Thyroid gland (tissue), 4 donors: ENCODE measurements at regions not wholly inside any gene's neighbourhood (a gene's known extent, or its start where the extent isn't known, plus 50 kb on each side); places are given as distances from the start of the nearest gene placed in this dataset.

Experiments
- DNase-seq, 2 donors: peaks; one replicate each; pipeline ENCODE4 v3.0.0-alpha.2; 2019
- H3K27ac ChIP-seq, 3 donors: fragments of 200-600 bp; sonication (generic); 1 replicate in 2 of 3; 2 replicates in 1 of 3; pipeline ENCODE4 v1.5.1; 2016 to 2019; ENCODE audit warnings: mild to moderate bottlenecking in 1 of 3, moderate library complexity in 1 of 3
- H3K27me3 ChIP-seq: fragments of 200-600 bp; sonication (generic); one replicate; pipeline ENCODE4 v1.5.1; 2019
- H3K36me3 ChIP-seq, 2 donors: fragments of 200-600 bp; sonication (generic); one replicate each; pipeline ENCODE4 v1.5.1; 2016 to 2019
- H3K4me1 ChIP-seq, 2 donors: fragments of 200-600 bp; sonication (generic); one replicate each; pipeline ENCODE4 v1.5.1; 2017 to 2019
- H3K4me3 ChIP-seq, 3 donors: fragments of 200-600 bp; sonication (generic); replicated peaks in 1 of 3; 1 replicate in 2 of 3; 2 replicates in 1 of 3; pipeline ENCODE4 v1.5.1; 2016; ENCODE audit warnings: mild to moderate bottlenecking in 1 of 3
- H3K9me3 ChIP-seq: fragments of 200-600 bp; sonication (generic); one replicate; pipeline ENCODE4 v1.5.1; 2017
- CTCF ChIP-seq, 6 experiments: fragments of 200-600 bp in 3 of 6; fragments of 450-650 bp in 3 of 6; sonication (generic) in 3 of 6; IDR thresholded peaks; one replicate each; pipeline ENCODE4 v1.5.1; 2016 to 2019; ENCODE audit warnings: antibody characterized with exemption in 6 of 6, mild to moderate bottlenecking in 2 of 6, inconsistent platforms in 1 of 6, moderate library complexity in 1 of 6
- POLR2A ChIP-seq, 2 donors: fragments of 450-650 bp; IDR thresholded peaks; one replicate each; pipeline ENCODE4 v1.6.1; 2017; ENCODE audit warnings: antibody characterized with exemption in 2 of 2, mild to moderate bottlenecking in 2 of 2, moderate library complexity in 1 of 2
- whole genome bisulfite sequencing, 2 donors: methylation state at CpG; one replicate each; pipeline ENCODE4 v1.1.5; 2017; 5-methylcytosine and 5-hydroxymethylcytosine counted together
- intact Hi-C: fragments of 100-400 bp; cut with DNase I; formaldehyde crosslinking; loops from one replicate; pipeline ENCODE4 v1.15.1; 2023

- no peaks in the 10 kb centered on the region for H3K9me3 ChIP-seq
- no peak overlapping the region for H3K27ac ChIP-seq
- H3K4me1 ChIP-seq: no peaks in the 10 kb centered on the region
- intact Hi-C loops: no loop called here
- DNase-seq: no peak
- TF ChIP-seq CTCF (IDR thresholded peaks at IDR 0.05) (no peak), POLR2A (IDR thresholded peaks at IDR 0.05) (no peak)
- H3K36me3 ChIP-seq: no peaks in the 10 kb centered on the region
- no peaks in the 10 kb centered on the region for H3K27me3 ChIP-seq
- H3K4me3 ChIP-seq: no peak overlapping the region
Observed at GRCh38 chr10:107942826-107943225, 778.3 kb upstream of the SORCS1 start.

- no peak for DNase-seq
- no peaks in the 10 kb centered on the region for H3K9me3 ChIP-seq
- intact Hi-C loops: no loop called here
- no peak overlapping the region for H3K27ac ChIP-seq
- no peaks in the 10 kb centered on the region for H3K36me3 ChIP-seq
- no peak for TF ChIP-seq POLR2A (IDR thresholded peaks at IDR 0.05)
- H3K4me3 ChIP-seq: no peak overlapping the region
- no peaks in the 10 kb centered on the region for H3K27me3 ChIP-seq
- WGBS, 2 donors: 87 to 89% methylated on average over 2 of the region's 2 CpGs
- no peaks in the 10 kb centered on the region for H3K4me1 ChIP-seq
Observed at GRCh38 chr10:107933076-107933475, 768.6 kb upstream of the SORCS1 start.

- intact Hi-C loops: no loop called here
- DNase-seq: no peak
- TF ChIP-seq POLR2A (IDR thresholded peaks at IDR 0.05): no peak
- TF ChIP-seq CTCF (IDR thresholded peaks at IDR 0.05): no peak
- Histone ChIP-seq H3K36me3 (no peaks in the 10 kb centered on the region), H3K4me1 (no peaks in the 10 kb centered on the region), H3K27me3 (no peaks in the 10 kb centered on the region), H3K9me3 (no peaks in the 10 kb centered on the region), H3K27ac (no peak overlapping the region), H3K4me3 (no peak overlapping the region)
- WGBS, 2 donors: 88 to 90% methylated on average over 1 of the region's 1 CpG
Observed at GRCh38 chr10:107931808-107932207, 767.3 kb upstream of the SORCS1 start.

GRCh38 chr10:107930037-107930436, 765.5 kb upstream of the SORCS1 start:
- H3K36me3 ChIP-seq: no peaks in the 10 kb centered on the region
- WGBS, 2 donors: 74 to 77% methylated on average over 2 of the region's 2 CpGs
- H3K9me3 ChIP-seq: no peaks in the 10 kb centered on the region
- H3K4me3 ChIP-seq: no peak overlapping the region
- H3K4me1 ChIP-seq: no peaks in the 10 kb centered on the region
- no peak for DNase-seq
- H3K27ac ChIP-seq: no peak overlapping the region
- H3K27me3 ChIP-seq: no peaks in the 10 kb centered on the region
- TF ChIP-seq POLR2A (IDR thresholded peaks at IDR 0.05) (no peak), CTCF (IDR thresholded peaks at IDR 0.05) (no peak)
- intact Hi-C loops: no loop called here

GRCh38 chr10:107924458-107924857, 760.0 kb upstream of the SORCS1 start:
- no peak for TF ChIP-seq CTCF (IDR thresholded peaks at IDR 0.05)
- Histone ChIP-seq H3K36me3 (no peaks in the 10 kb centered on the region), H3K4me3 (no peak overlapping the region), H3K27ac (no peak overlapping the region), H3K4me1 (no peaks in the 10 kb centered on the region), H3K9me3 (no peaks in the 10 kb centered on the region), H3K27me3 (no peaks in the 10 kb centered on the region)
- intact Hi-C loops: no loop called here
- WGBS, 2 donors: 94 to 95% methylated on average over 5 of the region's 5 CpGs
- no peak for DNase-seq

GRCh38 chr10:107919626-107920235, 755.2 kb upstream of the SORCS1 start:
- Histone ChIP-seq H3K27me3 (peaks cover 7% of the 10 kb centered on the region), H3K4me3 (no peak overlapping the region), H3K36me3 (no peaks in the 10 kb centered on the region), H3K4me1 (no peaks in the 10 kb centered on the region), H3K9me3 (no peaks in the 10 kb centered on the region), H3K27ac (no peak overlapping the region)
- no peak for TF ChIP-seq CTCF (IDR thresholded peaks at IDR 0.05)
- no peak for TF ChIP-seq POLR2A (IDR thresholded peaks at IDR 0.05)
- intact Hi-C loops: no loop called here
- no peak for DNase-seq
- WGBS, 2 donors: 79 to 80% methylated on average over 12 of the region's 12 CpGs
